Keratinocyte (primary cell): ENCODE measurements at regions not wholly inside any gene's neighbourhood (a gene's known extent, or its start where the extent isn't known, plus 50 kb on each side); places are given as distances from the start of the nearest gene placed in this dataset.

Experiments used
- DNase-seq: peaks from one replicate; pipeline ENCODE4 v3.0.0-alpha.2; 2011; ENCODE audit warnings: low read depth, missing footprints, low spot score
- FAIRE-seq: peaks from 2 replicates; lab custom pipeline; 2011; peaks lifted over from hg19 to GRCh38; lab: Jason Lieb, UNC
- H2AFZ ChIP-seq: 2 replicates; pipeline ENCODE4 v1.6.0; 2012; ENCODE audit warnings: low read length, control low read depth, inconsistent platforms; ENCODE audit not compliant: control insufficient read depth
- H3K27ac ChIP-seq: 2 replicates; pipeline ENCODE4 v1.5.1; 2011; ENCODE audit warnings: low read length; ENCODE audit not compliant: control insufficient read depth, insufficient read depth
- H3K27me3 ChIP-seq: 3 replicates; pipeline ENCODE4 v1.6.0; 2011; ENCODE audit warnings: low read length; ENCODE audit not compliant: control insufficient read depth, insufficient read depth; ENCODE audit errors: extremely low read depth
- H3K36me3 ChIP-seq, 2 experiments: 2 replicates in 1 of 2; 3 replicates in 1 of 2; pipeline ENCODE4 v1.5.1; 2011; ENCODE audit warnings: low read length in 2 of 2, mild to moderate bottlenecking in 1 of 2; ENCODE audit not compliant: control insufficient read depth in 2 of 2, insufficient read depth in 2 of 2; ENCODE audit errors: extremely low read depth in 1 of 2
- H3K4me1 ChIP-seq: 3 replicates; pipeline ENCODE4 v1.5.1; 2011; ENCODE audit warnings: low read length; ENCODE audit not compliant: control insufficient read depth, insufficient read depth; ENCODE audit errors: extremely low read depth
- H3K4me2 ChIP-seq: 3 replicates; pipeline ENCODE4 v1.6.0; 2011; ENCODE audit warnings: low read depth, low read length; ENCODE audit not compliant: control insufficient read depth, insufficient read depth; ENCODE audit errors: extremely low read depth
- H3K4me3 ChIP-seq, 3 experiments: fragments of 200-600 bp in 1 of 3; sonication (generic) in 1 of 3; 2 replicates in 2 of 3; 3 replicates in 1 of 3; pipeline ENCODE4 v1.5.1; 2011 to 2016; ENCODE audit warnings: low read length in 3 of 3, mild to moderate bottlenecking in 3 of 3, control low read depth in 2 of 3, inconsistent platforms in 1 of 3, low read depth in 1 of 3, mixed read lengths in 1 of 3, mixed run types in 1 of 3, moderate library complexity in 1 of 3; ENCODE audit not compliant: control insufficient read depth in 2 of 3, insufficient read depth in 2 of 3; ENCODE audit errors: extremely low read depth in 1 of 3
- H3K79me2 ChIP-seq: 2 replicates; pipeline ENCODE4 v1.6.0; 2012; ENCODE audit warnings: low read length; ENCODE audit not compliant: control insufficient read depth, insufficient read depth
- H3K9ac ChIP-seq: 3 replicates; pipeline ENCODE4 v1.6.0; 2011; ENCODE audit warnings: low read length; ENCODE audit not compliant: control insufficient read depth, insufficient read depth; ENCODE audit errors: extremely low read depth
- H3K9me1 ChIP-seq: 3 replicates; pipeline ENCODE4 v1.6.0; 2011; ENCODE audit warnings: low read length; ENCODE audit not compliant: control insufficient read depth, insufficient read depth; ENCODE audit errors: extremely low read depth
- H3K9me3 ChIP-seq: 2 replicates; pipeline ENCODE4 v1.5.1; 2012; ENCODE audit warnings: low read depth, low read length; ENCODE audit not compliant: control insufficient read depth
- H4K20me1 ChIP-seq: 3 replicates; pipeline ENCODE4 v1.6.0; 2011; ENCODE audit warnings: low read length; ENCODE audit not compliant: control insufficient read depth, insufficient read depth; ENCODE audit errors: extremely low read depth
- EZH2 ChIP-seq: IDR thresholded peaks from one replicate; pipeline ENCODE4 v1.6.1; 2012; ENCODE audit warnings: inconsistent platforms, mild to moderate bottlenecking, low read length, moderate library complexity
- dilution Hi-C: fragments of 300-500 bp; cut with MboI; formaldehyde crosslinking; loops from one replicate; pipeline ENCODE4 v1.7.0; 2020; ENCODE audit warnings: low sequenced_read_pairs; ENCODE audit not compliant: extremely low pct_ligation_motif_present
- TF ChIP-seq, protein P1 (sequence below), 3 experiments: IDR thresholded peaks in 1 of 3; conservative IDR thresholded peaks in 1 of 3; optimal IDR thresholded peaks in 1 of 3; 2 replicates in 2 of 3; 3 replicates in 1 of 3; pipeline versions ENCODE3 to v1.5.1; 2011; ENCODE audit warnings: low read length in 3 of 3, mild to moderate bottlenecking in 3 of 3, moderate library complexity in 2 of 3, control low read depth in 1 of 3, inconsistent platforms in 1 of 3; ENCODE audit not compliant: insufficient read depth in 2 of 3; ENCODE audit errors: extremely low read depth in 1 of 3

DNA sequence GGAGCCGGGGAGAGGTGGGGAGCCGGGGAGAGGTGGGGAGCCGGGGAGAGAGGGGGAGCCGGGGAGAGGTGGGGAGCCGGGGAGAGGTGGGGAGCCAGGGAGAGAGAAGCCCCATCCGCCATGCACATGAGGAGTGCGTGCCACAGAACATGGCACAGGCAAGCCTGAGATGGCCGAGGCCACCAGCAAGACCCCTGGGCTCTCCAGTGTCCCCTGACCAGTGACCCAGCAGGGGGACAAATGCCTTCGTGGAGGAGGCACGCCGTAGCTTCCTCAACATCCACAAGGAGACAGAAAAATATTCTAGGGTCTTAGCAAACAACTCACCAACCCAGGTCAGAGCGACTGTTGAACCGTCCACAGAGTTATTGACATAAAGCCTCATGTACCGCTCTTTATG, 618.8 kb downstream of the TBC1D22A start:
- peaks cover 3% of the 10 kb centered on the region for H3K9me3 ChIP-seq
- H3K4me3 ChIP-seq = no peak overlapping the region
- no peak overlapping the region for H3K9ac ChIP-seq
- no peaks in the 10 kb centered on the region for H3K27me3 ChIP-seq
- H3K4me2 ChIP-seq = no peak overlapping the region
- no peak for FAIRE-seq
- no peaks in the 10 kb centered on the region for H3K9me1 ChIP-seq
- dilution Hi-C loops = no loop called here
- no peaks in the 10 kb centered on the region for H4K20me1 ChIP-seq
- TF ChIP-seq, protein P1, sequence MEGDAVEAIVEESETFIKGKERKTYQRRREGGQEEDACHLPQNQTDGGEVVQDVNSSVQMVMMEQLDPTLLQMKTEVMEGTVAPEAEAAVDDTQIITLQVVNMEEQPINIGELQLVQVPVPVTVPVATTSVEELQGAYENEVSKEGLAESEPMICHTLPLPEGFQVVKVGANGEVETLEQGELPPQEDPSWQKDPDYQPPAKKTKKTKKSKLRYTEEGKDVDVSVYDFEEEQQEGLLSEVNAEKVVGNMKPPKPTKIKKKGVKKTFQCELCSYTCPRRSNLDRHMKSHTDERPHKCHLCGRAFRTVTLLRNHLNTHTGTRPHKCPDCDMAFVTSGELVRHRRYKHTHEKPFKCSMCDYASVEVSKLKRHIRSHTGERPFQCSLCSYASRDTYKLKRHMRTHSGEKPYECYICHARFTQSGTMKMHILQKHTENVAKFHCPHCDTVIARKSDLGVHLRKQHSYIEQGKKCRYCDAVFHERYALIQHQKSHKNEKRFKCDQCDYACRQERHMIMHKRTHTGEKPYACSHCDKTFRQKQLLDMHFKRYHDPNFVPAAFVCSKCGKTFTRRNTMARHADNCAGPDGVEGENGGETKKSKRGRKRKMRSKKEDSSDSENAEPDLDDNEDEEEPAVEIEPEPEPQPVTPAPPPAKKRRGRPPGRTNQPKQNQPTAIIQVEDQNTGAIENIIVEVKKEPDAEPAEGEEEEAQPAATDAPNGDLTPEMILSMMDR (optimal IDR thresholded peaks at IDR 0.05 in 1 of 3, IDR thresholded peaks at IDR 0.05 in 1 of 3, conservative IDR thresholded peaks at IDR 0.05 in 1 of 3; ENCODE audit: extremely low read depth in 1 of 3, insufficient read depth in 2 of 3, low read length in 3 of 3) = no peak
- TF ChIP-seq EZH2 = no peak
- H3K4me1 ChIP-seq = no peaks in the 10 kb centered on the region
- no peaks in the 10 kb centered on the region for H3K79me2 ChIP-seq
- DNase-seq = no peak
- H3K27ac ChIP-seq = no peak overlapping the region
- no peak overlapping the region for H2AFZ ChIP-seq
- H3K36me3 ChIP-seq = no peaks in the 10 kb centered on the region

DNA sequence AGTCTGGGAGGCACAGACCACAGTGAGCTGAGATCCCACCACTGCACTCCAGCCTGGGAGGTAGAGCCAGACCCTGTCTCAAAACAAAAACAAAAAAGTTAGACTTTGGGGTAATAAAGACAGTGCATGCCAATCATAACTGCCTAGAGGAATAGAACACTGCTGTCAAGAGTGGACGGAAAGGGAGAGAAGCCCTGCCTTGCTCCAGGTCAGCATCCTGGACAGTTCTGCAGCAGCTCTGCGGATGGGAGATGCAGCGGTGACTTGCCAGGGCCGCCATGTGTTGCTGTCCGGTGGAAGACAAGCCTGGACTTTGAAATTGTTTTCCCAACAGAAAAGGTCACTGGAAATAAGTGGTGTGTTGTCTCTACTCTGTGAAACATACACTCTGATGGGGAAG, 618.2 kb downstream of the TBC1D22A start:
- FAIRE-seq (no peak), DNase-seq (no peak)
- Histone ChIP-seq H3K27ac (no peak overlapping the region), H3K4me1 (no peaks in the 10 kb centered on the region), H3K36me3 (no peaks in the 10 kb centered on the region), H3K9me3 (peaks cover 3% of the 10 kb centered on the region), H3K9ac (no peak overlapping the region), H3K4me3 (no peak overlapping the region), H3K27me3 (no peaks in the 10 kb centered on the region), H3K9me1 (no peaks in the 10 kb centered on the region), H3K4me2 (no peak overlapping the region), H4K20me1 (no peaks in the 10 kb centered on the region), H3K79me2 (no peaks in the 10 kb centered on the region), H2AFZ (no peak overlapping the region)
- TF ChIP-seq, protein P1 (optimal IDR thresholded peaks at IDR 0.05 in 1 of 3, IDR thresholded peaks at IDR 0.05 in 1 of 3, conservative IDR thresholded peaks at IDR 0.05 in 1 of 3; ENCODE audit: extremely low read depth in 1 of 3, insufficient read depth in 2 of 3, low read length in 3 of 3) = no peak
- TF ChIP-seq EZH2 = no peak
- dilution Hi-C loops = no loop called here
